NOMO-1 treated with DMSO at 0.1 percent for 48 hours (cell line): ENCODE measurements at regions not wholly inside any gene's neighbourhood (a gene's known extent, or its start where the extent isn't known, plus 50 kb on each side); places are given as distances from the start of the nearest gene placed in this dataset.

Experiments used
- DNase-seq: peaks from one replicate; lab custom pipeline; 2025; ENCODE audit not compliant: unreplicated experiment; lab: John Stamatoyannopoulos, UW

DNA sequence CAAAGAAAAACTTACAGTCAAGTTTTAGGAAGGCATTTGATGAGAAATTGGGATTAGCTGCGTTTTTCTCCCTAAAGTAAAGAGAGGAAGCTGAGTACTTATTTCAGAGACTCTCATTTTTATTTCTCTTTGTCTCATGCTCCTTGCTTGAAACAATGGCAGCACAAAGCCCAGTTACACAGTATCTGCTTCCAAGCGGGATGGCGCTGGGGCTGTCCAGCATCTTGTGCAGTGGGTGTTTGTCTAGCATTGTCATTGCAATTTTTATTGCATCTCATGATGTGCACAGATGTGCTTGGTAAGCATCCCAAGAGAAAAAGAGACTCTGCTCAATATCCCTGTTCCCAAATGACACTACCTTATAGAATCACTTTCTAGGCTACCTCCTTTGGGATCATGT, 102.8 kb upstream of the ZNF521 start:
- no peak for DNase-seq

- DNase-seq: no peak
These were observed 102.3 kb upstream of the ZNF521 start for GRCh38 chr18:25454270-25454659.

- no peak for DNase-seq
These were observed 101.7 kb upstream of the ZNF521 start for GRCh38 chr18:25453556-25454269.

- DNase-seq: no peak
These were observed 99.2 kb upstream of the ZNF521 start for GRCh38 chr18:25451077-25451658.

GRCh38 chr18:25449046-25449445, 97.1 kb upstream of the ZNF521 start:
- DNase-seq: no peak

GRCh38 chr18:25446972-25447371, 95.0 kb upstream of the ZNF521 start:
- DNase-seq: peak; percentile 32

- DNase-seq: no peak
These were observed 93.5 kb upstream of the ZNF521 start for GRCh38 chr18:25445430-25445829.

DNA sequence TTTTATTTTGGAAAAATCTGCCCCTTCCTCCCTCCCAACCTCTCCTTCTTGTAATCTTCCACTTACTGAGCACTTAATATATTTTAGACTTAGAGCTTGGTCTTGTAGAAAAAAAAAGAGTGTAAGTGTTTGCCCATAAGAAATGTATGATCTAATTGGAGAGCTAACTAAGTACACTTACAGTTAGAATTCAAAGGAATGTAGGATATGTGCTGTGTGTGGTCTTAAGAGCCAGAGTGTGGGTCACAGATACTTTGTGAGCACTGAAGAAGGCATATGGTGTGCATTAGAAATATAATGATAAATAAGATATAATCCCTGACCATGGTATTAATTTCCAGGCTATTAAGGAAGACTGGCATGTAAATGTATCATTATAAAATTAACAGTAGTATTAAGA, 91.8 kb upstream of the ZNF521 start:
- no peak for DNase-seq

DNA sequence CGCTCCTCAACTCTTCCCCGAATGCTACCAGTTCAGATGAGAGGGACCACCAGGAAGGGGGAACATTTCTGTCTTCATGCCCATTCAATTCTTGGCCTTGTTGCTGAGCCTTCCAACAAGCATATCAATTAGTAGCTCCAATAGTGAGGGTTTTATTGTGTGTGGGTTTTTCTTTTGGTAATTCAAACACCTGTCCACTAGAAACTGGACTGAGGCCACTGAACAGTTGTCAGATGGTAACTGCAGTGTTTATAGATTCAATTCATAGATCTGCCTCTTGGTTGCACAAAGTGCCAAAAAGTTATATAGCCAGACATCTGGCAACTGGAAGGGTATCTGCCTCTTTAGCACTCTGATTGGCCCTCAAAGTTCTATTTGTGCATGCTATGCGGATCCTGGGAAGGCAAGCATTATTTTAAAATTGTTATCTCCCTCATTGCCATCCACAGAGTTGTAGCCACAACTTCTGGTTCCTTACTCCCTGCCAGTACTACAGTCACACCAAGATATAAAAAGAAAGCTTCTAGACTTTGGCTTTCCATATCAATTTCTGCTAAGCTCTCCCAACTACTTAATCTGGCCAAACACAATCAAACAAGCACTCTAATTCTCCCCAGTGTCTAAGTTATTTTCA, 83.3 kb upstream of the ZNF521 start:
- no peak for DNase-seq

DNA sequence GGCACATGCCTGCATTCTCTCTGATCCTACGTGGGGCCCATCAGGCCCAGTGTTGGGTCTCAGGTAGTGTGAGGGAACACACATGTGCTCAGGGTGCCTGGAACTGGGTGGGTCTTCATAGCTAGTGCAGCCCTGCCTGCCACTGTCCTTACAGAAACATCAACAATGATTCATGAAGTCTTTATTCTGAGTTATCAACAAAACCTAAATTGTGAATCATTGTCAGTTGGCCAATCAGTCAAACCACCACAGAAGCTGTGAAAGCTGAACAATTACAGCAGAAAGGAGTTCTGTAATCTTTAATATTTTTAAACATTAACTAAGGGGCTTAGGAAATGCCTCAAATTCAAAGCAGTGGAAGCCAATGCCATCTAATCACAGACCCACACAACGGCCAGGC, 82.8 kb upstream of the ZNF521 start:
- DNase-seq: no peak

DNA sequence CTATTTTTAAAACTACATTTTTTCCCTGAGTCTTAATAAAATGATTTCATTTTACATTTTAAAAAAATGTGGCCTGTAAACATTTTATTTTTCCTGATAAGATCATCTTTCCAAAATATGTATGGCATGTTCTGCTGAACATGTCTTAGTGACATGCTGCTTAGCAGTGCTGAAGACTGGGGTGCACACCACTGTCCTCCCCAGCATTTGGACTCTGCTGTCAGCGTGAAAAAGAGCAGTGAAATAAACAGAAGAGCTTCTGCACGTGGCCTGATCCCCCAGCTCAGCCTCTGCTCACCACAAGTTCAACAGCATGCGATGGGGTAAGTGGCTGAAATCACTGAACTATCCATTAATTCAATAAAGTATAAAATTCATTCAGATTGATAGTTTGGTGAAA, 81.6 kb upstream of the ZNF521 start:
- DNase-seq: no peak

DNA sequence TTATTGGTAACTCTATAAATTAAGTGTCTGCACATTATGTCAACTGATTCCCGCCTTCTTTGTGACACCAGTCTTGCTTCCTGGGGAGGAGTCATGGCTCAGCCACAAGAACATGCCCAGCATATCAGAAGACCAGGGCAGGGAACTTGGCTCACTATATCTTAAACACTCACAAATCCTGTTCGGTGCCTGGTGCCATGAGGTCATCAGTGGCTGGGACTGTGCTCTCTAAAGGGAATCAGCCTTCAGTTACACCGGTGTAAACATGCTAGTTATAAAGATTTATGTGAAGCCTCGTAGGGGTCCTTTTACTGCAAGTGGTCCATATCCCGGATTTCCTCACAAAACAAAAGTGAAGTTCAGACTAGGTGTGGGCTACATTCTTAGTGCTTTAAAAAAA, 73.1 kb upstream of the ZNF521 start:
- no peak for DNase-seq

DNA sequence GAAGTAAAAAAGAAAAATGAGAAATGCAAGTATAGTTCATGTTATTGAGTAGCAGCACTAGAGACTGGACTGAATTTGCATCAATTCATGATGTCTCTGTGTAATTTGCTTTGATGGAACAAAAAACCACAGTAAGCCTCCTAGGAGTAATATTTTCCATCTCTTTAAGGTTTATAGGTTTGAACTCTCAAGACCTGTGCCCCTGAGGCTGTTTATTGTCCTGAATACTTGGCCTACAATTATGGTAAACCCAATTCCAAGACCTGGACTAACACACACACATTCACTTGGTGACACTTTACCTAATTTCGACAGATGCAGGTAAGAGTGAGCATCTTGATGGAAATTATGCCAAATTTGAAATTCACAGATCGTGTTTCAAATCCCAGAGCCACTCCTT, 71.8 kb upstream of the ZNF521 start:
- no peak for DNase-seq

DNA sequence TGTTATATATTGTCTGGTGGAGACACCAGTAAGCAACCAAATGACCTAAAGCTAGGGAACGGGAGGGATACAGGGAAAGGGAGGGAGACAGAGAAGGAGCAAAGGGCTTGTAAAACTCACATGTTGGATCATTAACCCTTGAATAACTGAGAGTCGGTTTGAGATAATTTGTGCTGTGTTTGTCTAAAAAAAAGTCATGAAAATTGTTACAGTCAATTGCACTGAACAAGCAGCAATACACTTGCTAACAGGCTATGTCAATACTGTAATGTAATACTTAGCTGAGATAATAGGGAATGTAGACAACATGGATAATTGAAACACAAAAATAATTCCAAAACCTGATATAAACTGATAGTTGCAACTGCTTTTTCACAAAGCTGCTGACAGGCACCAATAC, 71.3 kb upstream of the ZNF521 start:
- no peak for DNase-seq

GRCh38 chr18:25422230-25422629, 70.3 kb upstream of the ZNF521 start:
- DNase-seq: no peak

GRCh38 chr18:25420077-25420825, 68.3 kb upstream of the ZNF521 start:
- DNase-seq: no peak

GRCh38 chr18:25416374-25416773, 64.4 kb upstream of the ZNF521 start:
- no peak for DNase-seq

GRCh38 chr18:25409971-25410370, 58.0 kb upstream of the ZNF521 start:
- no peak for DNase-seq

DNA sequence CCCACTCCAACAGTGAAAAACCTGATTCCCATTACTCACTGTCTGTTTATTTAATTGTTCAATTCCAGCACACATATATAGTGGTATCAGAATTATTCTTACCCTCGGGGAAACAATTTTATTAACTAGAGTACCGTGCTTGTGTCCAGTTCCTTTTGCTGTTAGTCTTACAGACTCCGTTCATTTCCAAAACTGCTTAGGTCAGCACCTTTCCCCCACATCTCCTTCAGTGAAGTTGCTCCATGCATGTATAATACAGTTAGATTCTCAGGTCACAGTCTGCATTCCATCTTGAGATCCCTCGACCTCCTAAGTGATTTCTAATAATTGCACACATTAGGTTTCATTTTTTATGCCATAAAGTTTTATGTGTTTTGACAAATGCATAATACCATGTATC, 56.3 kb upstream of the ZNF521 start:
- no peak for DNase-seq
